ENCODE measurements at regions not wholly inside any gene's neighbourhood (a gene's known extent, or its start where the extent isn't known, plus 50 kb on each side); places are given as distances from the start of the nearest gene placed in this dataset.

DNA sequence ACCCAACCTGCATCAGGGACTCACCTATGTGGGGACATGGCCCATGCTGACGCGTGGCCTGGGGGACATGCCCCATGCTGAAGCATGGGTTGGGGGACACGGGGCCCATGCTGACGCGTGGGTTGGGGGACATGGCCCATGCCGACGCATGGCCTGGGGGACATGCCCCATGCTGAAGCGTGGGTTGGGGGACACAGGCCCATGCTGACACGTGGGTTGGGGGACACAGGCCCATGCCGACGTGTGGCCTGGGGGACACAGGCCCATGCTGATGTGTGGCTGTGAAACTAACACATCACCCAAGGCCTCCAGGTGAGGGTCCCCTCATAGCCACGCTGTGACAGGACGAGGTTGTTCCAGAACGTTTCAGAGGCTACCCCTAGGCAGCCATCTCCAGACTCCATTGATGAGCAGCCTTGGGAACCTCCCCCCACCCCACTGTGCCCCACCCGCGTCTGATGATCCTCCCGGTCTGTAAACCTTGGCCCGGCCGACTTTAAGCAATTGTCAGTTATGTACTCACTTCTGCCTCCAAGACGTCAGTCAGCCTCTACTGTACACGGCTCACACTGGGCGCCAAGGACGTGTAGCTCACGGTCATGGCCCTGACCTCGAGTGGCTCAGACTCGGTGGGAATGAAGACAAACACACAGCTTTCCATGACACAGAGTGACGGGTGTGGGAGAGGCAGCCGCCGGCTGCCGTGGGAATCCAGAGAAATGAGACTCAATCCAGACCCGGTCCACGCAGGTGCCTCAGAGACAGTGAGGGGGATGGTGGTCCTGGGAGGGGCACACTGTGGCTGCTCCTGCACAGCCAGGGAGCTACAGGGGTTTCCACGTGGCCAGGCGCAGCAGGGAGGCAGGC, 50.2 kb upstream of the SLC66A3 start:
- H3K4me3 ChIP-seq (ENCODE audit: low read length): no peak overlapping the region
- no peaks in the 10 kb centered on the region for H3K36me3 Mint-ChIP-seq (ENCODE audit: low read depth)
- H3K27ac Mint-ChIP-seq: peak overlapping the region; percentile 42
- peak overlapping the region; percentile 7 for H3K4me3 Mint-ChIP-seq
- H3K4me1 ChIP-seq (ENCODE audit: insufficient read depth, low read length): peaks cover 44% of the 10 kb centered on the region
- ChIA-PET CTCF (no interaction called here), POLR2A (interaction anchor here (0.7 to 1.7 kb wide), 4 partner anchors 8 to 48 kb away, joined by 3 to 4 read pairs (median 3); no protein-coding TSS in a partner anchor)
- DNase-seq (no peak), ATAC-seq (ENCODE audit: poor library complexity) (no peak)
- no peaks in the 10 kb centered on the region for H3K9me3 Mint-ChIP-seq
- peaks cover 33% of the 10 kb centered on the region for H3K4me1 Mint-ChIP-seq (ENCODE audit: low read depth)
- no peaks in the 10 kb centered on the region for H3K36me3 ChIP-seq (ENCODE audit: insufficient read depth, low read length)
- intact Hi-C loops (cut with DNase I, micrococcal nuclease): no loop called here
- TF ChIP-seq, protein P1, sequence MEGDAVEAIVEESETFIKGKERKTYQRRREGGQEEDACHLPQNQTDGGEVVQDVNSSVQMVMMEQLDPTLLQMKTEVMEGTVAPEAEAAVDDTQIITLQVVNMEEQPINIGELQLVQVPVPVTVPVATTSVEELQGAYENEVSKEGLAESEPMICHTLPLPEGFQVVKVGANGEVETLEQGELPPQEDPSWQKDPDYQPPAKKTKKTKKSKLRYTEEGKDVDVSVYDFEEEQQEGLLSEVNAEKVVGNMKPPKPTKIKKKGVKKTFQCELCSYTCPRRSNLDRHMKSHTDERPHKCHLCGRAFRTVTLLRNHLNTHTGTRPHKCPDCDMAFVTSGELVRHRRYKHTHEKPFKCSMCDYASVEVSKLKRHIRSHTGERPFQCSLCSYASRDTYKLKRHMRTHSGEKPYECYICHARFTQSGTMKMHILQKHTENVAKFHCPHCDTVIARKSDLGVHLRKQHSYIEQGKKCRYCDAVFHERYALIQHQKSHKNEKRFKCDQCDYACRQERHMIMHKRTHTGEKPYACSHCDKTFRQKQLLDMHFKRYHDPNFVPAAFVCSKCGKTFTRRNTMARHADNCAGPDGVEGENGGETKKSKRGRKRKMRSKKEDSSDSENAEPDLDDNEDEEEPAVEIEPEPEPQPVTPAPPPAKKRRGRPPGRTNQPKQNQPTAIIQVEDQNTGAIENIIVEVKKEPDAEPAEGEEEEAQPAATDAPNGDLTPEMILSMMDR (IDR thresholded peaks at IDR 0.05): no peak
- no peaks in the 10 kb centered on the region for H3K27me3 Mint-ChIP-seq
- H3K27me3 ChIP-seq (ENCODE audit: control insufficient read depth in 1 of 2, insufficient read depth in 2 of 2, low read length in 2 of 2): no peaks in the 10 kb centered on the region
- no peak overlapping the region for H3K27ac ChIP-seq (ENCODE audit: low read depth in 1 of 2, low read length in 2 of 2)
- H3K9me3 ChIP-seq (ENCODE audit: control insufficient read depth in 1 of 2, insufficient read depth in 1 of 2, low read length in 2 of 2): no peaks in the 10 kb centered on the region
